ENCODE measurements at regions not wholly inside any gene's neighbourhood (a gene's known extent, or its start where the extent isn't known, plus 50 kb on each side); places are given as distances from the start of the nearest gene placed in this dataset.
"Not testable (repeated sequence)": the region's sequence is repeated elsewhere in the genome, so short reads cannot be mapped to it uniquely, and the experiment has no call there.

DNA sequence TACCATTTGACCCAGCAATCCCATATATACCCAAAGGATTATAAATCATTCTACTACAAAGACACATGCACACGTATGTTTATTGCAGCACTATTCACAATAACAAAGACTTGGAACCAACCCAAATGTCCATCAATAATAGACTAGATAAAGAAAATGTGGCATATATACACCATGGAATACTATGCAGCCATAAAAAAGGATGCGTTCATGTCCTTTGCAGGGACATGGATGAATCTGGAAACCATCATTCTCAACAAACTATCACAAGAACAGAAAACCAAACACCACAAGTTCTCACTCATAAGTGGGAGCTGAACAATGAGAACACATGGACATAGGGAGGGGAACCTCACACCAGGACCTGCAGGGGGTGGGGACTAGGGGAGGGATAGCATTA lies 130.6 kb upstream of the DUSP22 start:
- H3K4me1 ChIP-seq (ENCODE audit: control insufficient read depth, insufficient read depth, low read length); H3K27ac ChIP-seq (ENCODE audit: insufficient read depth, low read depth, low read length, poor library complexity, severe bottlenecking); H3K27me3 ChIP-seq (ENCODE audit: control insufficient read depth, insufficient read depth, low read length, poor library complexity, severe bottlenecking); H3K36me3 ChIP-seq (ENCODE audit: control insufficient read depth, insufficient read depth, low read length); H3K4me3 ChIP-seq (ENCODE audit: insufficient read depth, low read depth, low read length); H3K9me3 ChIP-seq (ENCODE audit: control insufficient read depth, low read length): not testable (repeated sequence)
- WGBS, 2 experiments = 89 to 92% methylated on average over 1 to 2 of the region's 2 CpGs

DNA sequence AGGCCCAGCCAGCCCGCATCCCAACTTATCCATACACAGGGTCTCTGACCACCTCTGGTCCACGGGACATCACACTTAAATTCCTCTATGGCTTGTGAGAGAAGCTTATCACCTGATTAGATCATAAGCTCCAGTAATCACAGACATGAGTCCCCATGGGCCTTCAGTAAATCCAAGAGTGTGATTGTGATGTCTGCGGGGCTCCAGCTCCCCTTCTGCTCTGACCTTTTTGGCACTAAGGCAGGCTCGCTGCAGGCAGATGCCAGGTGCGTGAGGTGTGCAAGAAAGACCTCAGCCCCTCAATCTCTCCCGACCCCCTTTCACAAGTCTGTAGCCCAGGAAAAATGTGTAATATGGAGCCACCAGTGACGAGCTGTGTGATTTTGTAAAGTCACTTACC lies 127.6 kb upstream of the DUSP22 start:
- H3K4me1 ChIP-seq (ENCODE audit: control insufficient read depth, insufficient read depth, low read length) = no peaks in the 10 kb centered on the region
- no peak overlapping the region for H3K27ac ChIP-seq (ENCODE audit: insufficient read depth, low read depth, low read length, poor library complexity, severe bottlenecking)
- no peaks in the 10 kb centered on the region for H3K27me3 ChIP-seq (ENCODE audit: control insufficient read depth, insufficient read depth, low read length, poor library complexity, severe bottlenecking)
- 89 to 90% methylated on average over 7 of the region's 7 CpGs for WGBS, 2 experiments
- no peak overlapping the region for H3K4me3 ChIP-seq (ENCODE audit: insufficient read depth, low read depth, low read length)
- H3K36me3 ChIP-seq (ENCODE audit: control insufficient read depth, insufficient read depth, low read length) = no peaks in the 10 kb centered on the region
- H3K9me3 ChIP-seq (ENCODE audit: control insufficient read depth, low read length) = no peaks in the 10 kb centered on the region

DNA sequence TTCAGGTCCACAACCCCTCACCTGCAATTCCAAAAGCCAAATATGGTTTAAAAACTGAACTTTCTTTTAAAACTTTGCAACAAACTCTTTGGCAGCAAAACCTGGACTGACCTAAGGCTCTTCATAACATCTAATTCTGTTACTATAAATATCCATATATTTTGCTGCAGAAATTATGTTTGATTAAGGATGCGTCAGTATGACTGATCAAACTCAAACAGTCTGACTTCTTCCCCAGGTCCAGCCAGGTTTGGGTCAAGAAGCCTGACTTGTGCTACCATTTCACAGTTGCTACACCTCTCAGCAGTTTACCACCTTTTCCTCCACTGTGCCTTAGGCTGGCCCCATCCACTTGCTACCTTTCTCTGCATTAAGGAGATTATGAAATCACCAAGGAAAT lies 127.0 kb upstream of the DUSP22 start:
- H3K27me3 ChIP-seq (ENCODE audit: control insufficient read depth, insufficient read depth, low read length, poor library complexity, severe bottlenecking) = no peaks in the 10 kb centered on the region
- no peaks in the 10 kb centered on the region for H3K9me3 ChIP-seq (ENCODE audit: control insufficient read depth, low read length)
- 90 to 92% methylated on average over 1 of the region's 1 CpG for WGBS, 2 experiments
- H3K27ac ChIP-seq (ENCODE audit: insufficient read depth, low read depth, low read length, poor library complexity, severe bottlenecking) = no peak overlapping the region
- no peaks in the 10 kb centered on the region for H3K36me3 ChIP-seq (ENCODE audit: control insufficient read depth, insufficient read depth, low read length)
- no peaks in the 10 kb centered on the region for H3K4me1 ChIP-seq (ENCODE audit: control insufficient read depth, insufficient read depth, low read length)
- no peak overlapping the region for H3K4me3 ChIP-seq (ENCODE audit: insufficient read depth, low read depth, low read length)

DNA sequence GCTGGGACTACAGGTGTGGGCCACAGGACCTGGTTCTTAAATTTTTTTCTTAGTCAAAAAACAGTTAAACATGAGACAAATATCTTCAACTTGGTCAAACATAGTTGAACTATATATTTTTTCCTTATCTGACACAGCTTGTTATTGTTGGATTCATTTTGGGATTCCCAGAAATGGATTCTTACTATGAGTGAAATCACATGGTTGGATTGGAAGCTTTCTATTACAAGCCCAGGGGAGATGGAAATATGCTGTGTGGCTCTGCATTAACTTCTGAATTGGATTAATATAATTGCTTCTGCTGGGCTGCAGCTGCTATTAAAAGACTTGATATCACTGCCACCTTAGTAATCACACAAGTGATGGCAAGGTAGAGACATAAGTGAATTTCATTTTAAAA lies 126.4 kb upstream of the DUSP22 start:
- no peak overlapping the region for H3K27ac ChIP-seq (ENCODE audit: insufficient read depth, low read depth, low read length, poor library complexity, severe bottlenecking)
- H3K4me3 ChIP-seq (ENCODE audit: insufficient read depth, low read depth, low read length) = no peak overlapping the region
- no peaks in the 10 kb centered on the region for H3K9me3 ChIP-seq (ENCODE audit: control insufficient read depth, low read length)
- no peaks in the 10 kb centered on the region for H3K4me1 ChIP-seq (ENCODE audit: control insufficient read depth, insufficient read depth, low read length)
- no peaks in the 10 kb centered on the region for H3K36me3 ChIP-seq (ENCODE audit: control insufficient read depth, insufficient read depth, low read length)
- H3K27me3 ChIP-seq (ENCODE audit: control insufficient read depth, insufficient read depth, low read length, poor library complexity, severe bottlenecking) = no peaks in the 10 kb centered on the region

DNA sequence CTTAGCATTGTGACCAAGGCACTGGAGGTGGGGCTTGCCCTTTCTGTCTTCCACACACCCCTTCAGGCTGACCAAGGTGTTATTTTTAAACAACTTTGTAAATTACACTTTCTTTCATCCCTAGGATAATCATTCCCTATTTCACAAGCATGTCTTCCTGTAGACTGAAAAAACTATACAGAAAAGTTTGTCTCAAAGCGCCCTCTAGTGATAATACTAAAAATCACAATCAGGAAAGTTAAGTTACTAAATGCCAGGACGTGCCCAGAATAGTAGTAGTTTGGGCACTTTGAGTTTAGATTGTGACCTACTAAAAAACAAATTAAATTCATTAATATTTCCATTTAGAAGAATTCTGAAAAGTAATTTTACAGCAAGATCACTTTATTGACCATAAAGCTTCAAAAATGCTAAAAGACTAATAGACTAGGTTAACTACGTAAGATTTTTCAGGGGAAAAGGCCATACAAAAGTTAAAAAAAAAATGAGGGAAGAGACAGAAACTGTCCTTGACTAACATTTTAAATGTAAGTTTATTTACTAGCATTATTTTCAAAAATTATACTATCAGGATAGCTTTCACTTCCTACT lies 123.3 kb upstream of the DUSP22 start:
- no peaks in the 10 kb centered on the region for H3K36me3 ChIP-seq (ENCODE audit: control insufficient read depth, insufficient read depth, low read length)
- no peaks in the 10 kb centered on the region for H3K27me3 ChIP-seq (ENCODE audit: control insufficient read depth, insufficient read depth, low read length, poor library complexity, severe bottlenecking)
- H3K4me1 ChIP-seq (ENCODE audit: control insufficient read depth, insufficient read depth, low read length) = no peaks in the 10 kb centered on the region
- WGBS, 2 experiments = 36% methylated on average over 3 of the region's 3 CpGs; no CpG with 5 or more reads in 1 of the 2 experiments
- H3K4me3 ChIP-seq (ENCODE audit: insufficient read depth, low read depth, low read length) = no peak overlapping the region
- H3K9me3 ChIP-seq (ENCODE audit: control insufficient read depth, low read length) = no peaks in the 10 kb centered on the region
- no peak overlapping the region for H3K27ac ChIP-seq (ENCODE audit: insufficient read depth, low read depth, low read length, poor library complexity, severe bottlenecking)

DNA sequence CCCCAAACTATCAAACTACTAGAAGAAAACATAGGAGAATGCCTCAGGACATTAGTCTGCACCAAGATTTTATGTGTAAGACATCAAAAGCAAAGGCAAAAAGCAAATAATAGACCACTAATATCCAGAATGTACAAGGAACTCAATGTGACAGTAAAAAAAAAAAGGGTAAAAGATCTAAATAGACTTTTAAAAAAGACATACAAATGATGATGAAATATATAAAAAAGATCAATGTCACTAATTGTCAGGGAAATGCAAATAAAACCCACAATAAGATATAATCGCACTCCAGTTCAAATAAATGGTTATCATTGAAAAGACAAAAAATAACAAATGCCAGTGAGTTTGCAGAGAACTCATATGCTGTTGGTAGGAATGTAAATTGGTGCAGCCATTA lies 118.3 kb upstream of the DUSP22 start:
- Histone ChIP-seq H3K4me1 (ENCODE audit: control insufficient read depth, insufficient read depth, low read length) (no peaks in the 10 kb centered on the region), H3K36me3 (ENCODE audit: control insufficient read depth, insufficient read depth, low read length) (no peaks in the 10 kb centered on the region), H3K9me3 (ENCODE audit: control insufficient read depth, low read length) (no peaks in the 10 kb centered on the region), H3K27ac (ENCODE audit: insufficient read depth, low read depth, low read length, poor library complexity, severe bottlenecking) (no peak overlapping the region), H3K27me3 (ENCODE audit: control insufficient read depth, insufficient read depth, low read length, poor library complexity, severe bottlenecking) (no peaks in the 10 kb centered on the region), H3K4me3 (ENCODE audit: insufficient read depth, low read depth, low read length) (no peak overlapping the region)
- WGBS, 2 experiments = 88% methylated on average over 1 of the region's 1 CpG; no CpG with 5 or more reads in 1 of the 2 experiments

DNA sequence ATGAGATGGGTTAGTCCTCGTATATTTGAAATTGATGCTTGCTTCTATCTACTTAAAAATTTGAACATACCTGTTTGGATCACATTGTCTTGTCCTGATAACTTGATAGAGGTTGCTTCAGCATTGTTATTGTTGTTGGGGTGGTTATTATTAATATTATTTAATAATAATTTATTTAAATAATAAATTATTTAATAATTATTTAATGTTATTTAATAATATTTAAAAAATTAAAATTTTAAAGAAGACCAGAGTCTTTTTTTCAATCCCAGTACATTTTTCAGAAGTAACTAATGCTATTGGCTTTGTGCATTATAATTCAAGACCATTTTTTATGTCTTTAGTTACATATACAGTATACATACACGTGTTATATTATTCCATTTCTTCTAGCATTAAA lies 116.6 kb upstream of the DUSP22 start:
- no peak overlapping the region for H3K27ac ChIP-seq (ENCODE audit: insufficient read depth, low read depth, low read length, poor library complexity, severe bottlenecking)
- no peaks in the 10 kb centered on the region for H3K27me3 ChIP-seq (ENCODE audit: control insufficient read depth, insufficient read depth, low read length, poor library complexity, severe bottlenecking)
- H3K36me3 ChIP-seq (ENCODE audit: control insufficient read depth, insufficient read depth, low read length) = no peaks in the 10 kb centered on the region
- H3K4me1 ChIP-seq (ENCODE audit: control insufficient read depth, insufficient read depth, low read length) = no peaks in the 10 kb centered on the region
- H3K4me3 ChIP-seq (ENCODE audit: insufficient read depth, low read depth, low read length) = no peak overlapping the region
- no peaks in the 10 kb centered on the region for H3K9me3 ChIP-seq (ENCODE audit: control insufficient read depth, low read length)
- WGBS, 2 experiments = 89 to 96% methylated on average over 1 to 2 of the region's 2 CpGs

DNA sequence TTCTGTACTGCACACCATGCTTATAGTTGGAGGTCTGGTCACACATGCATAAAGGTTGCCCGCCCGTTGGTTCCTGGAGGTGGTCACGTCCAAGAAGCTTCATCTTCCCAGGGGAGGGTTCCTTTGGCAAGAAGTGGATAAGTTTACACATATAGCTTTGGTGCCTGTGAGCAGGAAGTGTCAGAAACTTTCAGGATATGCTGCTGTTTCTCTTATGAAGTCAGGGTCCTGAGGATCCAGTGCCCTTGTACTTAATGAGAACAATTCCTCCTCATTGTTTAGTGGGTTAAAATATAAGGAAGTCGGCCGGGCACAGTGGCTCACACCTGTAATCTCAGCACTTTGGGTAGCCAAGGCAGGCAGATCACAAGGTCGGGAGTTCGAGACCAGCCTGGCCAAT lies 115.5 kb upstream of the DUSP22 start:
- WGBS, 2 experiments = 94% methylated on average over 7 of the region's 7 CpGs
- Histone ChIP-seq H3K27ac (ENCODE audit: insufficient read depth, low read depth, low read length, poor library complexity, severe bottlenecking) (no peak overlapping the region), H3K4me3 (ENCODE audit: insufficient read depth, low read depth, low read length) (no peak overlapping the region), H3K9me3 (ENCODE audit: control insufficient read depth, low read length) (no peaks in the 10 kb centered on the region), H3K4me1 (ENCODE audit: control insufficient read depth, insufficient read depth, low read length) (no peaks in the 10 kb centered on the region), H3K36me3 (ENCODE audit: control insufficient read depth, insufficient read depth, low read length) (no peaks in the 10 kb centered on the region), H3K27me3 (ENCODE audit: control insufficient read depth, insufficient read depth, low read length, poor library complexity, severe bottlenecking) (no peaks in the 10 kb centered on the region)

DNA sequence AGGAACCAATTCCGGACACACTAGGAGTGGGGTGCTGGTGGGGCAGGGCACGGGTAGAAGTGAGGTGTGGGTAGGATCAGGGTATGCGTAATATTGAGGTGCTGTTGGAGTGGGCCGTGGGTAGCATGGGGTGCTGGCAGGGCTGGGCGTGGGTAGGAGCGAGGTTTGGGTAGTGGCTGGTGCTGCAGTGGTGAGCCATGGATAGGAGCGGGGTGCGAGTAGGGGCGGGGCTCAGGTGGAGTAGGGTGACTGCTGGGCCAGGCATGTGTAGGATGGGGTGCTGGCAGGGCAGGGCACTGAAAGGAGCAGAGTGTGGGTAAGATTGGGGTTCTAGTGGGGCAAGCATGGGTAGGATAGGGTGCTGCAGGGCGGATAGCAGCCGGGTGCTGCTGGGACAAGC lies 114.2 kb upstream of the DUSP22 start:
- no peaks in the 10 kb centered on the region for H3K27me3 ChIP-seq (ENCODE audit: control insufficient read depth, insufficient read depth, low read length, poor library complexity, severe bottlenecking)
- no peak overlapping the region for H3K4me3 ChIP-seq (ENCODE audit: insufficient read depth, low read depth, low read length)
- WGBS, 2 experiments = 87 to 88% methylated on average over 11 of the region's 11 CpGs
- H3K27ac ChIP-seq (ENCODE audit: insufficient read depth, low read depth, low read length, poor library complexity, severe bottlenecking) = no peak overlapping the region
- H3K9me3 ChIP-seq (ENCODE audit: control insufficient read depth, low read length) = no peaks in the 10 kb centered on the region
- H3K36me3 ChIP-seq (ENCODE audit: control insufficient read depth, insufficient read depth, low read length) = no peaks in the 10 kb centered on the region
- no peaks in the 10 kb centered on the region for H3K4me1 ChIP-seq (ENCODE audit: control insufficient read depth, insufficient read depth, low read length)

DNA sequence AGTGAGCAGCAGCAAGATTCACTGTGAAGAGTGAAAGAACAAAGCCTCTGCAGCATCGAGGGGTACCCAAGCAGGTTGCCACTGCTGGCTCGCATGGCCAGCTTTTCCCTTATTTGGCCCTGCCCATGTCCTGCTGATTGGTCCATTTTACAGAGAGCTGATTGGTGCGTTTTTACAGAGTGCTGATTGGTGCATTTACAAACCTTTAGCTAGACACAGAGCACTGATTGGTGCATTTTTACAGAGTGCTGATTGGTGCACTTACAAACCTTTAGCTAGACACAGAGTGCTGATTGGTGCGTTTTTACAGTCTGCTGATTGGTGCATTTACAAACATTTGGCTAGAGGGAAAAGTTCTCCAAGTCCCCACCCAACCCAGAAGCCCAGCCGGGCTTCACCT lies 113.4 kb upstream of the DUSP22 start:
- not testable (repeated sequence) for H3K36me3 ChIP-seq (ENCODE audit: control insufficient read depth, insufficient read depth, low read length); H3K27ac ChIP-seq (ENCODE audit: insufficient read depth, low read depth, low read length, poor library complexity, severe bottlenecking); H3K27me3 ChIP-seq (ENCODE audit: control insufficient read depth, insufficient read depth, low read length, poor library complexity, severe bottlenecking); H3K9me3 ChIP-seq (ENCODE audit: control insufficient read depth, low read length); H3K4me1 ChIP-seq (ENCODE audit: control insufficient read depth, insufficient read depth, low read length); H3K4me3 ChIP-seq (ENCODE audit: insufficient read depth, low read depth, low read length)
- 87 to 92% methylated on average over 5 of the region's 5 CpGs for WGBS, 2 experiments

DNA sequence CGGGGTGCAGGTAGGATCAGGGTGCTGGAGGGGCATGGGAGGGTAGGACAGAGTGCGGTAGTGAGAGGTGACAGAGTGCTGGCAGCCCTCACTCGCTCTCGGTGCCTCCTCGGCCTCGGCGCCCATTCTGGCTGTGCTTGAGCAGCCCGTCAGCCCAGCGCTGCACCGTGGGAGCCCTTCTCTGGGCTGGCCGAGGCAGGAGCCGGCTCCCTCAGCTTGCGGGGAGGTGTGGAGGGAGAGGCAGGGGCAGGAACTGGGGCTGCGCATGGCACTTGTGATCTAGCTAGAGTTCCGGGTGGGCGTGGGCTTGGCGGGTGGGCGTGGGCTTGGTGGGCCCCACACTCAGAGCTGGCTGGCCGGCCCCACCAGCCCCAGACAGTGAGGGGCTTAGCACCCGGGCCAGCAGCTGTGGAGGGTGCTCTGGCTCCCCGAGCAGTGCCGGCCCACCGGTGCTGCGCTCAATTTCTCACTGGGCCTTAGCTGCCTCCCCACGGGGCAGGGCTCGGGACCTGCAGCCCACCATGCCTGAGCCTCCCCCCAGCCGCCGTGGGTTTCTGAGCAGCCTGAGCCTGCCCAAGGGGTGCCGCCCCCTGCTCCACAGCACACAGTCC lies 112.8 kb upstream of the DUSP22 start:
- WGBS, 2 experiments = 94 to 96% methylated on average over 29 of the region's 29 CpGs
- Histone ChIP-seq H3K27ac (ENCODE audit: insufficient read depth, low read depth, low read length, poor library complexity, severe bottlenecking) (no peak overlapping the region), H3K36me3 (ENCODE audit: control insufficient read depth, insufficient read depth, low read length) (no peaks in the 10 kb centered on the region), H3K27me3 (ENCODE audit: control insufficient read depth, insufficient read depth, low read length, poor library complexity, severe bottlenecking) (no peaks in the 10 kb centered on the region), H3K4me3 (ENCODE audit: insufficient read depth, low read depth, low read length) (no peak overlapping the region), H3K4me1 (ENCODE audit: control insufficient read depth, insufficient read depth, low read length) (no peaks in the 10 kb centered on the region), H3K9me3 (ENCODE audit: control insufficient read depth, low read length) (no peaks in the 10 kb centered on the region)

Data from ectodermal cell (in vitro differentiated cells).